Midbrain (tissue), 1 donor: ENCODE measurements at regions not wholly inside any gene's neighbourhood (a gene's known extent, or its start where the extent isn't known, plus 50 kb on each side); places are given as distances from the start of the nearest gene placed in this dataset.

ENCODE experiments used
- DNase-seq: peaks from one replicate; lab custom pipeline; 2025; lab: John Stamatoyannopoulos, UW

- DNase-seq = no peak
Measured at GRCh38 chr15:58235961-58236360, 97.8 kb downstream of the AQP9 start.

DNA sequence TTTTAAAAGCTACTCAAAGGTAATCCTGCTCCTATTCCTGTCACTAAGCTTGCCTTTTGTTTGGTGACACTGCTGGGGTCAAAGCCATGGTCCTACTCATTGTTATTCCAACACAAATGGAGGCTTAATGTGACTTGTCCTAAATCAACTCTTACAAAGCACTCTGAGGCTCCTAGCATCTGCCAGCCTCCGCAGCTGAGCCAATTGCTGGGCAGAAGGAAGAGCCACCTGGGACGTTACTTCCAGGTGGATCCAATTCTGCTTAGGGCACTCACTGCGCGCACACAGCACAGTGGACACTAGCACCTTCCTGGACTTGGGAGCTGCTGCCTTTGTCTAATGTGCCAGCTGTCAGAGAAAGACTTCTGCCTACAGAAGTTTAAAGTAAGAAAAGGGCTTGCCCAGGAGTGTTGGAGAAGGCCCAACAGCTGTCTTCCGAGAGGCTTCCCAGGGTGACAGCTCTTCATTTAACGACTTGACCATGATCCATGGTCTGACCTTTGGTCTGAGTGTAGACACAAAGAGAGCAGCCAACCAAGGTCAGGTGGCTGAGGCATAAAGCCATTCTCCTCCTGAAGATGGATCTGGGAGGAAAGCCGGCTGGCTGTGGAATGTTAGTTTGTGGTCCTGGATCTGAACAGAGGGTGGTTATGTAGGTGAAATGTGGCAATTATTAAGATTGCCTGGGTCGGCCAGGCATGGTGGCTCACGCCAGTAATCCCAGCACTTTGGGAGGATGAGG lies 102.2 kb downstream of the AQP9 start:
- no peak for DNase-seq

- no peak for DNase-seq
Measured at GRCh38 chr15:58241872-58242271, 103.7 kb downstream of the AQP9 start.

GRCh38 chr15:58243070-58243469 lies 104.9 kb downstream of the AQP9 start:
- DNase-seq = no peak

DNA sequence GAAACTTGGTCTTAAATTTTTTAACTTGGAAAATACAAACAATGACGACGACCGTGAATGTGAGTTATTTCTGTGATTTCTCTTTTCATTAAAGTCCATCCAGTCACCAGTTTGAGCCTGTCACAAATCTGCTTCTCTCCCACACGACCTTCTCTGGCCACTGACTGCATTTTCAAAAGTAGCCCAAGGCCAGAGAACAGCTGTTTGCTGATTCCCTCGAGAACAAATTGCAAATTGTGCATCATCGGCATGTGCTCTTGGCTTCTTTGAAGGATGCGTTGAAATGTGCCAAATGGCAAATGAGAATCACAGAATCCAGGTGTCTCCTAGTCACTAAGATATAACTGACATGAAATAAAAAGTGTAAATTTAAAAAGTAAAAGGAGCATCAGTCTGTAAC lies 106.4 kb downstream of the AQP9 start:
- no peak for DNase-seq

DNA sequence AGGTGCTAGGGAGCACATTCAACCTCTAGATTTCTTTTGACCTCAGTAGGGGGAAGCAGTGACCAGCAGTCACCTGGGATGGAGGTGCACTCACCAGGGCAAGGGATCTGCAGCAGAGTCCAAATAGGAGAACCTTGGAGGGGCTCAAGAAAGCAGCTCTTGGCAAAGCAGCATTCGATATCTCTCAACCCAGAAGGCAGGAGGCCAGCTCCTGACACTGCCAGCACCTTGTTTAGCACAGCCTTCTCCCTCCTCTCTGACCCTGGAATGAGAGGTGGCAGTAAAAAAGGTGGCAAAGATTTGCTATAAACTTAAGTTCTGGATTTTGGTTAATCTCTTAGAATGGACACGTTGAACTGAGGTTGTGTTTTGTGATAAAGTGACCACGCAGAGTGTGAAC lies 107.9 kb downstream of the AQP9 start:
- no peak for DNase-seq

DNA sequence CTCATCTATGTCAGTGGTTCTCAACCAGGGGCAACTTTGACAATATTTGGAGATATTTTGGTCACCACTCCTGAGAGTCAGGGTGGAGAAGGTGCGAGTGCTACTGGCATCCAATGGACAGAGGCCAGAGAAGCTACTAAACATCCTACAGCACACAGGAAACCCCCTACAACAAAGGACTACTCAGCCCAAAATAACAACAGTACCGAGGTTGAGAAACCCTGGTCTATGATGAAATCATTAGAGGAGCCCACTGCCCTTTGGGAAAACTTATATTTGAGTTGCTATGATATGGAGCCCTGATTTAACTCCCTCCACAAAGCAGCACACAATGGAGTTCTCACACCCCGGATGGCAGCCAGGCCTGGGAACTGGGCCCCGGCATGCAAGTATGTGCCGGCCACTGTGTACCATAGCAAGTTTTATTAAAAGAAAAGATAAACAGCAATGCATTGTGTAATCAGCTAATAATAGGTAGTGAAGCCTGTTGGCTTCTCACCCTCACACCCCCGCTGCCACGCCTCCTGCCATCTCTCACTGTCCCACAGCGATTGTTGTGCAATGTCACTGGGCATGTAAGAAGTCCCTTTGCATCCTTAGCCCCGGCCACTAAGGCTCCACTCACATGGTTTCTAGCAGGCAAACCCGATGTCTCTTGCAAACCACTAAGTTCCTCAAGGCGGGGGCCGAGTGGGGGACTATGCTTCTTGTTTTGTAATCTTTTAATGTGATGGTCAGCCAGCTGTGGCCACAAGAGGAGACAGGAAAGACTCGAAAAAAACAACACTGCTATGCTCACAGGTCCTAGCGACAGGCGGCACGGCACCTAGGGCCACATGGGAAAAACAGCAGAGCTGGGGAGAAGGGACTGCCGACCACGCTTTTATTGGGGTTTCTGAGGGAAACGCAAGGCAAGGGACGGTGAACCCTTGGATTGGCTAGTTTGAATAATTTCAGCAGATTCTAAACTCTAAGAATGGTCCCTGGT lies 110.0 kb downstream of the AQP9 start:
- peak; percentile 21 for DNase-seq

GRCh38 chr15:58249646-58250312 lies 111.6 kb downstream of the AQP9 start:
- no peak for DNase-seq

GRCh38 chr15:58252586-58253323 lies 114.6 kb downstream of the AQP9 start:
- DNase-seq = no peak

GRCh38 chr15:58257776-58258325 lies 119.7 kb downstream of the AQP9 start:
- no peak for DNase-seq

DNA sequence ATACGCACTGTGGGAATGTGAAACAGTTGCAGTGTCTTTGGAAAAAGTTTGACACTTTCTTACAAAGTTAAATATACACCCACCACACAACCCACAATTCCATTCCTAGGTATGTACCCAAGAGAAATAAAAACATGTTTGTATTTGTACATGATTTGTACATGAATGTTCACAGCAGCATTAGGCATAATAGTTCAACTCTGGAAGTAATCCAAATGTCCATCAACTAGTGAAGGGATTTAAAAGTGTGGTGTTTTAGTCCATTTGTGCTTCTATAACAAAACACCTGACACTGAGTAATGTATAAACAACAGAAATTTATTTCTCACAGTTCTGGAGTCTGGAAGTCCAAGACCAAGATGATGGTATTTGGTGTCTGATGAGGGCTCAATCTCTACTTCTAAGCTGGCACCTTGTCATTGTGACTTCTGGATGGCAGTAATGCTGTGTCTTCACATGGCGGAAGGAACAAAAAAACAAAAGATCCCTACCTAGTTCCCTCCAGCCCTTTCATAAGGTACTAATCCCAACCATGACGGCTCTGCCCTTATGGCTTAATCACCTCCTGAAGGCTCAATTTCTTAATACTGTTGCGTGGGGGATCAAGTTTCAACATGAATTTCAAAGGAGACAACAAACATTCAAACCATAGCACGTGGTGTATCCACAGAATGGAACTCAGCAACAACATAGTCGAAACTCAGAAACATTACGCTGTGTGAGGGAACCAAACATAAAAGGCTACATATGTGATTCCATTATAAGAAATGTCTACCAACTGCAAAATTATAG lies 120.5 kb downstream of the AQP9 start:
- DNase-seq = no peak

DNA sequence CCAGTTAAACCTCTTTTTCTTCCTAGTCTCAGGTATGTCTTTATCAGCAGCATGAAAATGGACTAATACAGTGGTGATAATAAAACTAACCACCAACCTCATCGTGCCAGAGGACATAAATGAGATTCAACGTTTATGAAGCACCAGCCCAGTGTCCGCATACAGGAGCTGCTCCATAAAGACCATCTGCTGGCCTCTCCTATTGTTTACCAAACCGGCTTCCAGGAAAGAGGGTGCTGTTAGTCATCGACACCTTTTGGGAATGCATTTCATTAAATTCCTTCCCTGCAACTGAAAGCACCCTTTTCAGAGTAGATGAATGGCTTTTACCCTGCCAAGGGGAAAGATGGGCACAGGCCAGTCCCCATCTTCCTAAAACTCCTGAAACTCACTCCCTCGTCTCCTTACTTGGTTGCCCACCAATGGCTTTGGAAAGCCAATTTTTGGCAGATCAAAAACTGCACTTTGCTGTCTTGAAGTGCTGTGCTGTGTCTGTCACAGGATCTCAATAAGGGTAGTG lies 122.1 kb downstream of the AQP9 start:
- DNase-seq = no peak

DNA sequence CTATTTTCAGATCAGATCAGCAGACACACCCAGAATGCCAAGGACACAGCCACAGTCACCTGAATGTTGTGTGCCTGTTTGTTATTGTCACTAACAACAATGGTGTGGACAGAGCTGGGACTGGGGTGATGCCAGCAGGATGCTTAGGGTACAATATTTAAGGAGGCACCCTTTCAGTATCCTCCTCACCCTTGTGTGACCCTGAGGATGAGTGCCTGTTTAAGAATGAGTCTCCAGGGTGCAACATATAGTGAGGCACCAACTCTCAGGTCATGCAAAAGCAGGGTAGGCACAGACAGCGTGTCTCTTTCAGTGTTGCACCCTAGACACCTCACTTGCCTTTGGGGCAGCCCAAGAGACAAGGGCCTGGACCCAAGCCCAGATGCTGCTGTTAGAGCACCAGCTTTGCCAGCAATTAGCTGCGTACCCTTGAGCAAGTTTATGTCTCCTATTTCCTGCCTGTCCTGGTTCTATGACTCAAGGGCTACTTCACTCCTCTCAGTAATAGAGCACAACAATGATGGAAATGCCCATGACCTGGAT lies 122.6 kb downstream of the AQP9 start:
- no peak for DNase-seq

GRCh38 chr15:58261368-58261767 lies 123.2 kb downstream of the AQP9 start:
- no peak for DNase-seq

- DNase-seq = no peak
Measured at GRCh38 chr15:58264053-58264971, 126.1 kb downstream of the AQP9 start.

GRCh38 chr15:58267051-58267450 lies 128.9 kb downstream of the AQP9 start:
- DNase-seq = no peak

DNA sequence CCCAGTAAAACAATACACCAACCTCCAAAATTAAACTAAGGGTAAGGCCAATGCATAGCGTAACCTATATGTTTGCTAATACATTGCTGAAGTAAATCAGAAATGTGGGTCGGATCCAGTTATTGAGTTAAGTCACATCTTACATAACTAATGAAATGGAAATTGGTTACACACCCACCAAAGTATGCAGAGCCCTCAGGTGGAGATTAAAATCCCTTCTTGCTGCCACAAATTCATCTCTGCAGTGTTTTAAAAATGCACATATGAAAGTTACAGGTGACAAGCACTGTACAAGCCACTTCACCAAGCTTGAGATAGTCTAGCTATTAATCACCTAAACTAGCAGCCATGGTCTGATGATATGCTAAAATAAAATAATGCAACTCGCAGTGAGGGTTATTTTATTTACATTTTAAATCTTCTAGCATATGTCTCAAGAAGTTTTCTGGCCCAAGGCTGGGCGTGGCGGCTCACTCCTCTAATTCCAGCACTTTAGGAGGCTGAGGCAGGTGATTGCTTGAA lies 130.6 kb downstream of the AQP9 start:
- no peak for DNase-seq

- peak; percentile 67 for DNase-seq
Measured at GRCh38 chr15:58269455-58270414, 131.6 kb downstream of the AQP9 start.
